Ishikawa (cell line): ENCODE measurements at regions not wholly inside any gene's neighbourhood (a gene's known extent, or its start where the extent isn't known, plus 50 kb on each side); places are given as distances from the start of the nearest gene placed in this dataset.

Experiments used
- CEBPB ChIP-seq: IDR thresholded peaks from 2 replicates; pipeline ENCODE4 v1.6.1; 2012
- EP300 ChIP-seq: IDR thresholded peaks from 2 replicates; pipeline ENCODE4 v1.6.1; 2012; ENCODE audit warnings: borderline replicate concordance
- TCF12 ChIP-seq: IDR thresholded peaks from 2 replicates; pipeline ENCODE4 v1.6.1; 2012; ENCODE audit warnings: low read depth
- YY1 ChIP-seq: IDR thresholded peaks from 2 replicates; pipeline ENCODE4 v1.6.1; 2012; ENCODE audit warnings: low read depth

- TF ChIP-seq CEBPB (no peak), YY1 (no peak), EP300 (no peak), TCF12 (no peak)
These were observed 199.1 kb downstream of the PTPRC start for GRCh38 chr1:198838022-198838342.
